GM21381 (cell line): ENCODE measurements at regions not wholly inside any gene's neighbourhood (a gene's known extent, or its start where the extent isn't known, plus 50 kb on each side); places are given as distances from the start of the nearest gene placed in this dataset.
"Not testable (repeated sequence)": the region's sequence is repeated elsewhere in the genome, so short reads cannot be mapped to it uniquely, and the experiment has no call there.

Experiments used
- ATAC-seq: cut with Tn5 transposase; IDR thresholded peaks from one replicate; pipeline ENCODE4 v1.9.1; 2021; ENCODE audit warnings: mild to moderate bottlenecking, moderate library complexity; ENCODE audit not compliant: unreplicated experiment

DNA sequence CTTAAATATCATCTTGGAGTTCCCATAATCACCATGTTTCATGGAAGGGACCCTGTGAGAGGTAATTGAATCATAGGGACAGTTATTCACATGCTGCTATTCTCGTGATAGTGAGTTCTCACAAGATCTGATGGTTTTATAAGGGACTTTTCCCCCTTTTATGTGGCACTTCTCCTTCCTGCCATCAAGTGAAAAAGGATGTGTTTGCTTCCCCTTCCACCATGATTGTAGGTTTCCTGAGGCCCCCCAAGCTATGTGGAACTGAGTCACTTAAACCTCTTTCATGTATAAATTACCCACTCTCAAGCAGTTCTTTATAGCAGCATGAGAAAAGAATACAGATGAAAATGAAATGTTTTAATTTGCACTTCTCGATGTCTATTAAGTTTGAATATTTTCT, 112.0 kb downstream of the ZNF648 start:
- no peak for ATAC-seq

DNA sequence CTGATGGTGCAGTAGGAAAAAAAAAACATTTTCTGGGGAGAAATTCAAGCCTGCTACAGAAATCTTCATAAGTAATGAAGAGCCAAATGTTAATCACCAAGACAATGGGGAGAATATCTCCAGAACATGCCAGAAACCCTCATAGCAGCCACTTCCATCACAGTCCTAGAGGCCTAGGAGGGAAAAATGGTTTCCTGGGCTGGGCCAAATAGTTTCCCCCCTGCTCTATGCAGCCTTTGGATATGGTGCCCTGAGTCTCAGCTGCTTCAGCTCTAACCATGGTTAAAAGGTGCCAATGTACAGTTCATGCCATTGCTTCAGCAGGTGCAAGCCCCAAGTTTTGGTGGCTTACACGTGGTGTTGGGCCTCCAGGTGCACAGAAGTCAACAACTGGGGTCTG, 113.1 kb downstream of the ZNF648 start:
- ATAC-seq = no peak

DNA sequence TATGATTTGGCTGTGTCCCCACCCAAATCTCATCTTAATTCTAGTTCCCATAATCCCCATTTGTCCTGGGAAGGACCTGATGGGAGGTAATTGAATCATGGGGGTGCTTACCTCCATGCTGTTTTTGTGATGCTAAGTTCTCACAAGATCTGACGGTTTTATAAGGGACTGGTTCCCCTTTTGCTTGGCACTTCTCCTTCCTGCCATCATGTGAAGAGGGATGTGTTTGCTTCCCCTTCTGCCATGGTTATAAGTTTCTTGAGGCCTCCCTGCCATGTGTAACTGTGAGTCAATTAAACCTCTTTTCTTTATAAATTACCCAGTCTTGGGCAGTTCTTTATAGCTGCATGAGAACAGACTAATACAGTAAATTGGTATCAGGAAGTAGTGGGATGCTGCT, 114.1 kb downstream of the ZNF648 start:
- ATAC-seq = no peak

DNA sequence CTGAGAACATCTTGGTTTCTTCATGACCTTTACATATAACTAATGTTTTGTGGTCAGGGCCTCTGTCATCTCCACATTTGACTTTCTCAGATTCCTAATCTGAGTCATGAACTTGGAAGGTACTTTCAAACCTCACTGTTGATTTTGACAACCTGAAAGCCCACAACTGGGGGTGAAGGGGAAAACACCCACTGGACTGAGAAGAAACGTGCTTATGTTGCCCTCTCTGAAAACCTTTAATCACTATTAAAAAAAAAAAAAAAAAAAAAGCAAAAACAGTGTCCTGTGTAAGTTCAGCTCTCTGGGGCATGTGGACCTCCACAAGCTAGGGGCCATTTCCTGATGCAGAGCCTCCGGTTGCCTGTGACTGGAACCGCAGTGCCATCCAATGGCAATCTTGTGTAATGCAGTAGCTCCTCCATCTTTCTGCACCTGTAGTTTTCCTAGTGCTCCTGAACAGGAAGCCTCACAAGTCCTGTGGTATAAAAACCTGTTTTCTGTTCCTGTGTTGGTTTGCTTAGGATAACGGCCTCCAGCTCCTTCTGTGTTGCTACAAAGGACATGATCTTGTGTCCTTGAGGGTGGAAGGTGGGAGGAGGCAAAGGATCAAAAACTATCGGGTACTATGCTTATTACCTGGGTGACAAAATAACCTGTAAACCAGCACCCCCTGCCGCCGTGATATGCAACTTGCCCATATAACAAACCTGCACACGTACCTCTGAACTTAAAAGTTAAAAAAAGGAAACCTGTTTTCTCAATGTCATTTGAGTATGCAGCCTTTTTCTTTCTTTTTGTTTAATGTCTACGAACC, 124.5 kb downstream of the ZNF648 start:
- peak; percentile 84 for ATAC-seq

DNA sequence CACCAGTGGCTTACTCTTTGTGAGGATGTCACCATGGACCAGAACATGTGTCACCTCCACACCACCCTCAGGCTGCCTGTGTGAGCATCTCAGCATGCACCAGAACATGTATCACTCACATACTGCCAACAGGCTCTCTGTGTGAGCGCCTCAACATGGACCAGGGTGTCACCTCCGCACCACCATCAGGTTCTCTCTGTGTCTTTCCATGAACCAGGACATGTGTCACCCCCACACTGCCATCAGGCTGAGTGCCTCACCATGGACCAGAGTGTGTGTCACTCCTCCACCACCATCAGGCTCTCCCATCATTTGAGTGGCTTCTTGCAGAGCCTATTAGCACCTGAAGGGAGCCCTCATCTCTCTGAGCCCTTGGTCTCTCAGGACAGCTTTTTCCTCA, 125.2 kb downstream of the ZNF648 start:
- peak; percentile 37 for ATAC-seq

DNA sequence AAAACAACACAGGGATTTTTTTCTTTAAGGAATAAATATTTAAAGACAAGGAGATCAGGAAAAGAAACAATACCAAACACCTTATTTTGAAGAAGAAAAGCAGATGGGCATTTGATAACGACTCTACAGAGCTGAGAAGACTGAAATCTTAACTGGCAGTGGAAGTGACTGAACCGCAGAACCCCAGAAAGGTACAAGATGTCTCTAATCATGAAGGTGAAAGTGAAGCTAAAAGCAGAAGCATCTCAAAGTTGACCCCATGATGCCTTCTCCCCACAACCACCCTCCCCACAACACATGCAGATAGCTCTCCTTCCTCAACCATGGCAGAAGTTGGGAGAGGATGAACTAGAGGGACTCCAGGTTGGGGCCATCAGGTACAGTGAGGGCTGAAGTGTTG, 129.6 kb downstream of the ZNF648 start:
- no peak for ATAC-seq

DNA sequence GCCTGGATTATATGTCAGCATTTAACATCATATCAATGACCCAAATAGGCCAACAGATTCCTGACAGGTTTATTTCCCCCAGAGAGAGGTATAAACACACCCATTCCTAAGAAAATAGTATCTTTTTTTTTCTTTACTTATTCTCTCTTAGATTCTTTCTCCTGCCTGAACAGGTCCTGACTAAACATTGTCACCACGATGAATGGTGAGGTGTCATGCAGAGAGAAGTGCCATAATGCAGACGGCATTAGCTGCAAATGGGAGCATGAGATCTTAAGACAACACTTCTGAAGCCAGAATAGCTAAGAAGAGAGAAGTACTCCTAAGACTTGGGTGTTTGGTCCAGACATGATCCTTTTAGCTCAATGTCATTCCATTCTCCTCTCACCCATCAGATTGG, 131.3 kb downstream of the ZNF648 start:
- ATAC-seq = no peak

DNA sequence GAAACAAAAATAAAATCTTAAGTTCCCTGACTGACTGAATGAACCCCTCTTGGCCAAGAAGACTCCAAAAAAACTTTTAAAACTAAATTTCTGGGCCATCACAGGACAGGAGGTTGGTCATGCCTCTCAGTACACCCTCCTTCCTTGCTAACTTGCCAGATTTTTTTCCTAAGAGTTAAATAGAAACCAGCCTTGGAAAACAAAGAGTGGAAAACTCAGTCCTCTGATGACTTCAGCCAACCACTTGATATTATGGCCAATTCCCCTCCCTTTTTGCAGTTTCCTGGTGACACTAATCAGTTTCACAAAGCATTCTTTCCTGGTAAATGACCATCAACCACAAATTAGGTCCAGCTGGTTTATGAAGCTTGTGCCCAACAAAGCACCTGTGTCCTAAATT, 134.8 kb downstream of the ZNF648 start:
- no peak for ATAC-seq

DNA sequence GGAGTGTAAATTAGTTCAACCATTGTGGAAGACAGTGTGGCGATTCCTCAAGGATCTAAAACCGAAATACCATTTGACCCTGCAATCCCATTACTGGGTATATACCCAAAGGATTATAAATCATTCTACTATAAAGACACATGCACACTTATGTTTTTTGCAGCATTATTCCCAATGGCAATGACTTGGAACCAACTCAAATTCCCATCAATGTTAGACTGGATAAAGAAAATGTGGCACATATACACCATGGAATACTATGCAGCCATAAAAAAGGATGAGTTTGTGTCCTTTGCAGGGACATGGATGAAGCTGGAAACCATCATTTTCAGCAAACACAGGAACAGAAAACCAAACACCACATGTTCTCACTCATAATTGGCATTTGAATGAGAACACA, 137.5 kb downstream of the ZNF648 start:
- ATAC-seq = not testable (repeated sequence)

DNA sequence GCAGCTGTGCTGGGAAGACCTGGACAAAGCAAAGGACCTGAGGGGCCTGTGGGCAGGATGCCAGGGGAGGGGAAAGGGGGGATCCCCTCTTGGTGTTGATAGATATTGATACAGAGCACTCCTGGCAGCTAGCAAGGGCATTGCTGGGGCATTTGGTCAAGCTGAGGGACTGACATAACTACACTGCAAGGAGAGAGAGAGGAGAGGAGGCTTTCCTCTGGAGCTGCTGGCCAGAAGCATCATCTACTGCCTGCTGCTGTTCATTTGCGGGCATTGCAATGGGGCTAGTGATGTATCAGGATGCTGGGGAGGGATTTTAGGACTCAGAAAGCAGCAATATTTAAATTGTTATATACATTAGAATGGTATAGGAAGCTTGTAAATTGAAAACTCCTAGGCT, 142.0 kb downstream of the ZNF648 start:
- no peak for ATAC-seq

DNA sequence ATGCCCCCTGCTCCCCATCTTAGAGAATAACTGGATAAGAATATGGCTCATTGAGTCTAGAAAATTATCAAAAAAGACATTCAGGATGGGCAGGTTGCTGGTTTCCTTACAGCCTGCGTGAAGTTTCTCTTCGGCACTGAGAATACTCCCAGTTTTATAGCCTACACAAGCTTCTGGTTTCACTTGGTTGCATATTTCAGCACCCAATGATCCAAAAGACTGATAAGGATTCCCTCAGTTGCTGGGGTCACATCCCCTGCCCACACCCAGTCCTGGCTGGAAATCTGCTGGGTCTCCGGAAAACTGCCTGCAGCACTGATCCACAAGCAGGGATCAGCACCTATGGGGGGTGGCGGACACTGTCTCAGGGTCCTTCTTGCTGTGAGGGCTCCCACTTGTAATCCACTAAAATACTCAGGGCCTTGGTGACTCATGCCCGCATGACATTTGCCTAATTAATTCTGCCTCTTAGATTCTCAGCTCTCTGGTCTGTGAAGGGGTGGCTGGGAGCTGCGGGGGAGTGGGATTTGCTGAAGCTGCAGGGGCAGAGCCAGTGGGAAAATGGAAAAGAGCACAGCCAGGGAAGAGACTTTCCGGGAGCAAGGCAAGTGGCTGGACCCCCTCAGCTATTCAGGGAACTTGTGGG, 142.5 kb downstream of the ZNF648 start:
- ATAC-seq = no peak

DNA sequence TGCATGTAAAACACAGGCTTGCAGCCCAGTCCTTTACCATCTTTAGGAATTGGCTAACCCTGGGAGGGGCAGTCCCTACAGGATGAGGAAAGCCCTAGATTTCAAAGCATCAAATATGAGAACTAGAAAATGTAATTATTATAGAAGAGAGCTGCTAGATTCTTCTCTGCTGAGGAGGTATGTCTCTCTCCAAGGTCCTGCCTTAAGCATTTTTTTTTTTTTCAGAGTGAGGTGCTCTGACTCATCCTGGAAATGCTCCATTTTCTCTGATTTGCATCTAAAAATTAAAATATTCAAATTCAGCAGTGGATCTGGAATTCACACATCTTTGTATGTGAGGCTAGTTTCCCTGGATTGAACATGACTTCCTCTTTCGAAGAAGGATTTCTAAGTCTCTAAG, 149.8 kb downstream of the ZNF648 start:
- no peak for ATAC-seq

DNA sequence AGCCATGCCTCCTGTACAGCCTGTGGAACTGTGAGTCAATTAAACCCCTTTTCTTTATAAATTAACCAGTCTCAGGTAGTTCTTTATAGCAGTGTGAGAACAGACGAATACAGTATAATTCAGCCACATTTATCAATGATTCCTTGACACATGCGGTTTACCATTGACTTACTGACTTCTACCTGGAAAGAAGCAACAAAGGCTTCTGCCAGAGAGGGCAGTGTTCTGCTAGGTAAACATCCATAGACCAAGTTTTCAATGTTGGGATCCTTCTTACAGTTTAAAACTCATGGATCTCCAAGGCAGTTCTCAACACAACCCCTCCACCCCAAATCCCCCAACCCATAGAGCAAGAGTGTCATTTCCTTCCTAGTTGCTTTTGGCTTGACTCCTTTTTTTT, 150.6 kb downstream of the ZNF648 start:
- no peak for ATAC-seq

DNA sequence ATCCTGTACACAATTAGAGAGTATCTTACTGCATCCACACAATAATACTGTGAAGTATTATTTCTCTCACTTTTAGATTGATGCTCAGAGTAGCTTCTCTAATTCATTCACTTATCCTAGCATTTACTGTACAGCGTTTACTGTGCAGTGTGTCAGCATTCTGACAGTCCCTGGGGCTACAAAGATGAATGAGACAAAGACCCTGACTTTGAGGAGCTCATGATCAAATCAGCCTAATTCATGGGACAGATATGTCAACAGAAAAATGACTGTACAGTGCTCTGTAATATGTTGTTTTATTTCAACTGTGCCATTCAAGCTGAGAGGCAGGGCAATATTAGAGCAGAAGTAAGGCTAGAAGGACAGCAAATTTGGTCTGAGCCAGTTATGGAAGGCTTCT, 152.5 kb downstream of the ZNF648 start:
- ATAC-seq = no peak

DNA sequence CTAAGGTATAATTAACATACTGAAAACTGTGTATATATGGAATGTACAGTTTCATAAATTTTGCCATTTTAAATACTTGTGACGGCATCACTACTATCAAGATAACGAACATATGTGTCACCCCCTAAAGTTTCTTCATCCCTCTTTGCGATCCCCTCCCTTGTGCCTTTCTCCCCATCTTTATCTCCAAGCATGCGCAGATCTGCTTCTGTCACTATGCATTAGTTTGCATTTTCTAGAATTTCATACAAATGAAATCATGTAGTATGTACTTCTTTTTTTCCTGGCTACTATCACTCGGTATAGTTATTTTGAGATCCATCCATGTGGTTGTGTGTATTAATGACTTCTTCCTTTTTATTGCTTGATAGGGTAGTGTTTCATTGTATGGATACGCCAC, 154.9 kb downstream of the ZNF648 start:
- no peak for ATAC-seq

DNA sequence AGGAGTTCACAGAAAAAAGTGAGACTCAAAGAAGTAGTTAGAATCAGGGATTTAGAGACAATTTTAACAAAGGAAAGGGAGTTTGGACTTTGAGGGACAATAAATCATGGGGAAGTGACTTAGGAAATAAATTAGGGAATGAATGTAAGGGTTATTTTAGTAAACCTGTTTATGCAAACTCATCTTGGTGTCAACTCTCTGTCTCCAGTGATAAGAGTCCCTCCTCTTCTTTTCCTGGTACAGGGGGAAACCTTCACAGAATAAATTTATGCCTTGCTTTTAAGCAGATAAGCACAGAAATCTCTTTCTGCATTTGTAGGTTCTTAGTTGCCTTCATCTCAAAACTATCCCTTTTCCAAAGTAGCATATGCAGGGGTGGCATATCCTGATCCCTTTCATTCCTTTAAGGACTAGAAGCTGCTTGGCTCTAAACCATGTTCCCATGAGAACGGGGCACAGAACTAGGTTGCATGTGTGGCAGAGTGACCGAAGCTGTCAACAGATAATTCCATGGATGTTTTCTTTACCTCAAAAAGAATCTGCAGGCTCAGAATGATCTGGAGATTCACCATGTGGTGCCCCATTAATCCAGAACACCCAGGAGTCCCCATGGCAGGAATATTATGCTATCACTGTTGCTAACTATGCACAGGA, 155.4 kb downstream of the ZNF648 start:
- ATAC-seq = no peak

DNA sequence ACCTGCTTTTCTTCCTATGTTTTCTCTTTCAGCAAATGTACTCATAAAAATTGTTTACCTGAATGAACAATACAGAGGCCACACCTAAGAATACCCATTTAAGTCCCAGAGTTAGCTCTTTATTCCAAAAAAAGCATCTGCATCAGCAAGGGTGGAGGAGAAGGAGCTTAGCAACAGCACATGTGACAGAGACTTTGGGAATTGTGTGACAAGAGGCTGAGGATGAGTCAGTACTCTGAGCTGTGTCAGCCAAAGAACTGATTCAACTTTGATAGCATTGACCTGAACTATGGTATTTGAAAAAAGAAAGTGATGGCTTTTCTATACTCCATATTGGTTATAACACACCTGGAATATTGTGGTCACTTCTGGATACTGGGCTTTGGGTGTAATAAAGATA, 162.7 kb downstream of the ZNF648 start:
- no peak for ATAC-seq

DNA sequence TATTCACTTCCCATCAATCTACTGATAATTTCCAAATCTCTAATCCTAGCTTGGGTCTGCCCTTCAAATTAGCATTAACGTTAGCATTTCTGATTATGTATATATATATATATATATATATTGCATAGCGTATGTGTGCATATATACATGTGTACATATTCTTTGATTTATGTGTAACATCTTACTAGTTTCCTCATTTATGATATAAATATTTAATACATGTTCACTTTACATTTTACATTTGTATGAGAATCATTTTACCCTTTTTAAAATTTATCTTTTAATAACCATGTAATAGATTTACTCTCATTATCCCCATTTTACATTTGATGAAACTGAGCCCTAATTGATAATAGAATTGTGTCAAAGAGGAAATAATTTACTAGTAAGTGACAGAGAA, 164.7 kb downstream of the ZNF648 start:
- ATAC-seq = no peak

DNA sequence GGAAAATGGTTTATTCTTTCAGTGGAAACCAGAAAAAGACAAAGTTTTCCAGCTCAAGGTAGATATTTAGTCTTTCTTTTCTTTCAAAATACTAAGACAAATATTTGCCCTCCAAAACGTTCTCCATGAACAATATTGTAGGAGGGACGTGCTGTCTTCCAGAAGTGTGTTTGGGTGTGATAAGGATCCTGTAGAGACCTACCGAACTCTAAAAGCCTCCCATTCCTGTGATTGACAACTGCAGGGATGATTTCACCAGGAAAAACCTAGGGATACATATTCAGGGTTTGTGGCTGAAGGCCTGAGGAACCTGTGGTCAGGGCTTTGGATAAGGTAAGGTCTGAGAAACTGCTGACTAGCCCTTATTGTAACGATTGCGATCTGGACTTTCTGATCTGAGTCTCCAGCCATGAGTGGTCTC, 167.1 kb downstream of the ZNF648 start:
- ATAC-seq = no peak

DNA sequence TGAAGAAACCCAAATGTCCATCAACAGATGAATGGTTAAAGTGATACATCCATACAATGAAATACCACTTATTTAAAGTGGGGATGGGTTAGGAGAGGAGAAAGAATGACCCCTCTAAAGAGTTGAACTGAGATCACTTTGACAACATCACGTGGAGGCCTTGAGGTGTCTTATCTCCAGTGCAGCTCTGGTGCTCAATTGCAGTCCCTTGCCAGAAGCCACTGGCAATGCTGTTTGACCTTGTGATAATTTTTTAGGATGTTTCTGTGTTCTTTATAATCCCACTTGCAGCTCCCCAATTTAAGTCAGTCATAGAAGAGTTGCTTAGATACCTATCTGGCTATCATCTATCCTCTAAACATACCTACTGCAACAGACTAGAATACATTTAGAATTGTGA, 167.6 kb downstream of the ZNF648 start:
- ATAC-seq = no peak

DNA sequence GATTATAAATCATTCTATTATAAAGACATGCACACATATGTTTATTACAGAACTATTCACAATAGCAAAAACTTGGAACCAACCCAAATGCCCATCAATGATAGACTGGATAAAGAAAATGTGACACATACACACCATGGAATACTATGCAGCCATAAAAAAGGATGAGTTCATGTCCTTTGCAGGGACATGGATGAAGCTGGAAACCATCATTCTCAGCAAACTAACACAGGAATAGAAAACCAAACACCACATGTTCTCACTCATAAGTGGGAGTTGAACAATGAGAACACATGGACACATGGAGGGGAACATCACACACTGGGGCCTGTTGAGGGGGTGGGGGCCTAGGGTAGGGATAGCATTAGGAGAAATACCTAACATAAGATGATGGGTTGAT, 168.4 kb downstream of the ZNF648 start:
- ATAC-seq = not testable (repeated sequence)

DNA sequence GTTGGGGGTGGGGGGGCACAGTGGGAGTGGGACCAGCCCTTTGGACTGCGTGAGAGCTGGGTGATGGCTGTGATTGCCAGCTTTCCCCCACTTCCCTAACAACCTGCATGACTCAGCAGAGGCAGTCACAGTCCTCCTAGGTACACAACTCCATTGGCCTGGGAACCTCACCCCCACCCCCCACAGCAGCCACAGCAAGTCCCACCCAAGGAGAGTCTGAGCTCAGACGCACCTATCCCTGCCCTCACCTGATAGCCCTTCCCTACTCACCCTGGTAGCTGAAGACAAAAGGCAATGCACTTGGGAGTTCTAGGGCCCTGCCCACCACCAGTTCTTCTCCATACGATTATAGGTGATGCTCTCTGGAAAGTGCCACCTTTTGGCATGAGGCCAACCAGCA, 188.9 kb downstream of the ZNF648 start:
- no peak for ATAC-seq
